ENCODE measurements at regions not wholly inside any gene's neighbourhood (a gene's known extent, or its start where the extent isn't known, plus 50 kb on each side); places are given as distances from the start of the nearest gene placed in this dataset.

GRCh38 chrX:53743244-53743643, 56.7 kb upstream of the HUWE1 start:
- no peaks in the 10 kb centered on the region; a peak in 1 of 7 replicates for H3K36me3 Mint-ChIP-seq (ENCODE audit: insufficient read depth in 1 of 3, low read depth in 3 of 3)
- no peak for TF ChIP-seq CTCF (conservative IDR thresholded peaks at IDR 0.05)
- no peak overlapping the region for H2BK5ac ChIP-seq (ENCODE audit: insufficient read length, low read length)
- no peaks in the 10 kb centered on the region for H3K23me2 ChIP-seq (ENCODE audit: insufficient read length, low read depth, low read length, poor library complexity, severe bottlenecking)
- no peak overlapping the region for H2BK15ac ChIP-seq (ENCODE audit: low read depth, low read length)
- H2AFZ ChIP-seq (ENCODE audit: low read length), result no peak overlapping the region
- H3K23ac ChIP-seq (ENCODE audit: insufficient read length, low read depth, low read length), result no peak overlapping the region
- H3T11ph ChIP-seq (ENCODE audit: low read length), result no peak overlapping the region
- H2BK20ac ChIP-seq (ENCODE audit: low read depth, low read length, poor library complexity, severe bottlenecking), result no peak overlapping the region
- peaks cover 2% of the 10 kb centered on the region; the same call in 1 of the 2 replicates for H3K27me3 Mint-ChIP-seq (ENCODE audit: low read depth)
- H3K4me2 ChIP-seq (ENCODE audit: insufficient read depth, insufficient read length, low read length), result no peak overlapping the region
- H3K9me3 ChIP-seq (ENCODE audit: control insufficient read depth, low read depth, low read length), result peaks cover under 1% of the 10 kb centered on the region
- H3K4me1 ChIP-seq (ENCODE audit: insufficient read depth, low read length), result no peaks in the 10 kb centered on the region
- no peak overlapping the region for H4K5ac ChIP-seq (ENCODE audit: insufficient read length, low read depth, low read length)
- H3K14ac ChIP-seq (ENCODE audit: insufficient read depth, low read length), result no peak overlapping the region
- H3K4me3 Mint-ChIP-seq, result no peak overlapping the region
- DNase-seq, result no peak
- peaks cover 55 to 77% of the 10 kb centered on the region in 2 experiments for H3K9me3 Mint-ChIP-seq
- H3K79me1 ChIP-seq (ENCODE audit: insufficient read depth, low read depth, low read length, poor library complexity, severe bottlenecking), result no peaks in the 10 kb centered on the region
- no peaks in the 10 kb centered on the region for H4K20me1 ChIP-seq (ENCODE audit: control insufficient read depth, insufficient read depth, insufficient read length)
- H3K18ac ChIP-seq (ENCODE audit: insufficient read length, low read depth, low read length), result no peak overlapping the region
- no peak overlapping the region for H3K27ac Mint-ChIP-seq
- H3K4ac ChIP-seq (ENCODE audit: low read depth, low read length), result no peak overlapping the region
- no peak overlapping the region for H3K27ac ChIP-seq (ENCODE audit: insufficient read length, low read depth, low read length)
- no peaks in the 10 kb centered on the region for H3K79me2 ChIP-seq (ENCODE audit: insufficient read depth, low read length)
- H3K4me1 Mint-ChIP-seq, result peaks cover 4 to 10% of the 10 kb centered on the region in 2 experiments; a peak in 2 of 4 replicates
- no peak overlapping the region for H4K91ac ChIP-seq (ENCODE audit: insufficient read length, low read depth, low read length)
- H4K8ac ChIP-seq (replicated peaks; ENCODE audit: insufficient read length, low read depth, low read length), result no peak overlapping the region
- no peak overlapping the region for H2AK5ac ChIP-seq (ENCODE audit: insufficient read length, low read length)
- H2BK12ac ChIP-seq (ENCODE audit: insufficient read length, low read depth, low read length), result no peak overlapping the region
- WGBS (ENCODE audit: extremely low coverage, insufficient read length, low lambda C conversion rate), result no CpG with 5 or more reads among the region's 1 CpG
- H3K56ac ChIP-seq (ENCODE audit: insufficient read length, low read depth, low read length), result no peak overlapping the region
- no peak overlapping the region for H3K9ac ChIP-seq (ENCODE audit: extremely low read depth, insufficient read length, low read length)
- no peak overlapping the region for H2BK120ac ChIP-seq (ENCODE audit: low read depth, low read length, poor library complexity, severe bottlenecking)
- no peaks in the 10 kb centered on the region for H3K27me3 ChIP-seq (ENCODE audit: insufficient read depth, low read length)
